OCI-LY7 (cell line): ENCODE measurements at regions not wholly inside any gene's neighbourhood (a gene's known extent, or its start where the extent isn't known, plus 50 kb on each side); places are given as distances from the start of the nearest gene placed in this dataset.

Experiments
- BruUV-seq: library from RNA; stranded (reverse); fragments of 400-500 nt; replicated peaks from 2 replicates; lab custom pipeline; 2021; lab: Mats Ljungman, UMichigan
- CTCF ChIA-PET: fragments of 300-600 bp; sonication (Branson Sonifier 250); formaldehyde crosslinking; loops from one replicate; lab custom pipeline; 2022; ENCODE audit warnings: antibody characterized with exemption; ENCODE audit not compliant: unreplicated experiment; lab: Charles Lee
- POLR2A ChIA-PET: fragments of 300-600 bp; sonication (Branson Sonifier 250); formaldehyde crosslinking; loops from one replicate; lab custom pipeline; 2022; ENCODE audit warnings: antibody characterized with exemption; lab: Charles Lee
- DNase-seq: peaks from one replicate; pipeline ENCODE4 v3.0.0-alpha.2; 2015; ENCODE audit warnings: low spot score
- H2AFZ ChIP-seq: fragments of 200-600 bp; sonication (generic), shearing (Covaris generic); 2 replicates; pipeline ENCODE4 v1.6.1; 2014; ENCODE audit warnings: mild to moderate bottlenecking, antibody characterized with exemption, low read length, moderate library complexity
- H3K27ac ChIP-seq: fragments of 200-600 bp; sonication (generic); 2 replicates; pipeline ENCODE4 v1.5.1; 2014; ENCODE audit warnings: mixed run types, low read depth, mild to moderate bottlenecking, moderate library complexity, low read length, inconsistent platforms; ENCODE audit not compliant: poor library complexity, severe bottlenecking
- H3K36me3 ChIP-seq: fragments of 200-600 bp; sonication (generic); 2 replicates; pipeline ENCODE4 v1.6.1; 2014; ENCODE audit warnings: mild to moderate bottlenecking, antibody characterized with exemption, low read length, moderate library complexity, mixed read lengths; ENCODE audit not compliant: insufficient read depth
- H3K4me1 ChIP-seq: fragments of 200-600 bp; sonication (generic); 2 replicates; pipeline ENCODE4 v1.5.1; 2014; ENCODE audit warnings: mild to moderate bottlenecking, low read length; ENCODE audit not compliant: insufficient read depth, poor library complexity, severe bottlenecking
- H3K4me2 ChIP-seq: fragments of 200-600 bp; sonication (generic); 2 replicates; pipeline ENCODE4 v1.6.1; 2014; ENCODE audit warnings: mild to moderate bottlenecking, low read length
- H3K4me3 ChIP-seq: fragments of 200-600 bp; sonication (generic); 2 replicates; pipeline ENCODE4 v1.5.1; 2014; ENCODE audit warnings: mild to moderate bottlenecking, low read depth, low read length; ENCODE audit not compliant: poor library complexity, severe bottlenecking
- H3K79me2 ChIP-seq: fragments of 200-600 bp; sonication (generic); 2 replicates; pipeline ENCODE4 v1.6.1; 2016; ENCODE audit warnings: low read depth, mild to moderate bottlenecking, low read length, moderate library complexity, mixed read lengths; ENCODE audit not compliant: insufficient read depth
- H3K9me2 ChIP-seq: fragments of 200-600 bp; sonication (generic); 2 replicates; pipeline ENCODE4 v1.6.1; 2016; ENCODE audit warnings: mild to moderate bottlenecking, low read length, mixed read lengths; ENCODE audit not compliant: insufficient read depth
- H3K9me3 ChIP-seq: fragments of 200-600 bp; sonication (generic); 2 replicates; pipeline ENCODE4 v1.6.1; 2014; ENCODE audit warnings: mild to moderate bottlenecking, mixed run types, low read length, mixed read lengths
- H4K20me1 ChIP-seq: fragments of 200-600 bp; sonication (generic); 2 replicates; pipeline ENCODE4 v1.6.1; 2014; ENCODE audit warnings: mild to moderate bottlenecking, antibody characterized with exemption, low read length, moderate library complexity, mixed read lengths; ENCODE audit not compliant: insufficient read depth
- EZH2phosphoT487 ChIP-seq: fragments of 200-600 bp; sonication (generic); IDR thresholded peaks from 2 replicates; pipeline ENCODE4 v1.6.1; 2018; ENCODE audit warnings: low read depth, borderline replicate concordance, mild to moderate bottlenecking, mixed run types, antibody characterized with exemption, low read length, moderate library complexity, mixed read lengths
- intact Hi-C: fragments of 100-400 bp; cut with micrococcal nuclease; formaldehyde crosslinking; loops from one replicate; pipeline ENCODE4 v1.10.0; 2022; ENCODE audit not compliant: unreplicated experiment
- TF ChIP-seq, protein P1 (sequence below): fragments of 200-600 bp; sonication (generic); conservative IDR thresholded peaks from 2 replicates; pipeline ENCODE4 v1.5.1; 2014; ENCODE audit warnings: mild to moderate bottlenecking, antibody characterized with exemption, low read length, moderate library complexity, mixed read lengths

- no peaks in the 10 kb centered on the region for H3K9me3 ChIP-seq
- no TSS peak for BruUV-seq
- no peak overlapping the region for H3K4me3 ChIP-seq
- H2AFZ ChIP-seq = no peak overlapping the region
- intact Hi-C loops = no loop called here
- no peak for DNase-seq
- POLR2A ChIA-PET = interaction anchor here (0.5 to 0.6 kb wide), 2 partner anchors 17 to 36 kb away, joined by 3 to 6 read pairs; no protein-coding TSS in a partner anchor
- no peaks in the 10 kb centered on the region for H4K20me1 ChIP-seq
- H3K9me2 ChIP-seq = no peaks in the 10 kb centered on the region
- H3K4me1 ChIP-seq = no peaks in the 10 kb centered on the region
- CTCF ChIA-PET = no interaction called here
- no peaks in the 10 kb centered on the region for H3K79me2 ChIP-seq
- H3K27ac ChIP-seq = no peak overlapping the region
- H3K4me2 ChIP-seq = no peak overlapping the region
- H3K36me3 ChIP-seq = no peaks in the 10 kb centered on the region
- TF ChIP-seq EZH2phosphoT487 = no peak
- TF ChIP-seq, protein P1, sequence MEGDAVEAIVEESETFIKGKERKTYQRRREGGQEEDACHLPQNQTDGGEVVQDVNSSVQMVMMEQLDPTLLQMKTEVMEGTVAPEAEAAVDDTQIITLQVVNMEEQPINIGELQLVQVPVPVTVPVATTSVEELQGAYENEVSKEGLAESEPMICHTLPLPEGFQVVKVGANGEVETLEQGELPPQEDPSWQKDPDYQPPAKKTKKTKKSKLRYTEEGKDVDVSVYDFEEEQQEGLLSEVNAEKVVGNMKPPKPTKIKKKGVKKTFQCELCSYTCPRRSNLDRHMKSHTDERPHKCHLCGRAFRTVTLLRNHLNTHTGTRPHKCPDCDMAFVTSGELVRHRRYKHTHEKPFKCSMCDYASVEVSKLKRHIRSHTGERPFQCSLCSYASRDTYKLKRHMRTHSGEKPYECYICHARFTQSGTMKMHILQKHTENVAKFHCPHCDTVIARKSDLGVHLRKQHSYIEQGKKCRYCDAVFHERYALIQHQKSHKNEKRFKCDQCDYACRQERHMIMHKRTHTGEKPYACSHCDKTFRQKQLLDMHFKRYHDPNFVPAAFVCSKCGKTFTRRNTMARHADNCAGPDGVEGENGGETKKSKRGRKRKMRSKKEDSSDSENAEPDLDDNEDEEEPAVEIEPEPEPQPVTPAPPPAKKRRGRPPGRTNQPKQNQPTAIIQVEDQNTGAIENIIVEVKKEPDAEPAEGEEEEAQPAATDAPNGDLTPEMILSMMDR = no peak
These were observed 248.3 kb downstream of the PHF14 start for GRCh38 chr7:11221984-11222383.

DNA sequence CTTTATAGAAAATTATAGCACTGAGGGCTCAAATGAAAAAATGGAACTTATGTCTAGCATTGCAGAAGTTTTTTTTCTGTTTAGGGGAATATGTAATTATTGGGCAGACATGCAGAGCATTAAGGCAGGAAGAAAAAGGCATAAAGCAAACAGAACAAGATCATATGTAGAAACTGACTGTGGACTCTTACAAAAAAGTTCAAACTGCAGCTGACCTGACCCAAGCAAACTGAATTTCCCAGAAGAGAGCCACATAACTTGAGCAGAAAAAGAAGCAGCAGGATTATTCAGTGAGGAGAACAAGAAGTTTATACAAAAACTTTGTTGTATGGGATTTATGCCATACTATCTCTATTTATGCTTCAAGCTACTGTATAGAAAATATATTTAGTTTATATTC, 250.9 kb downstream of the PHF14 start:
- H3K4me1 ChIP-seq = no peaks in the 10 kb centered on the region
- no peaks in the 10 kb centered on the region for H3K9me2 ChIP-seq
- no peak overlapping the region for H3K27ac ChIP-seq
- CTCF ChIA-PET = no interaction called here
- H2AFZ ChIP-seq = no peak overlapping the region
- no peaks in the 10 kb centered on the region for H3K79me2 ChIP-seq
- no peak for TF ChIP-seq EZH2phosphoT487
- TF ChIP-seq, protein P1 = no peak
- no peak overlapping the region for H3K4me3 ChIP-seq
- H3K9me3 ChIP-seq = no peaks in the 10 kb centered on the region
- no peaks in the 10 kb centered on the region for H4K20me1 ChIP-seq
- no peak for DNase-seq
- BruUV-seq = no TSS peak
- POLR2A ChIA-PET = interaction anchor here (0.7 kb wide), 1 partner anchor 381 kb away, joined by 3 read pairs; no protein-coding TSS in a partner anchor
- H3K36me3 ChIP-seq = no peaks in the 10 kb centered on the region
- intact Hi-C loops = no loop called here
- H3K4me2 ChIP-seq = no peak overlapping the region

- Histone ChIP-seq H2AFZ (no peak overlapping the region), H3K9me2 (no peaks in the 10 kb centered on the region), H3K9me3 (no peaks in the 10 kb centered on the region), H3K36me3 (no peaks in the 10 kb centered on the region), H3K79me2 (no peaks in the 10 kb centered on the region), H3K27ac (no peak overlapping the region), H3K4me2 (no peak overlapping the region), H4K20me1 (no peaks in the 10 kb centered on the region), H3K4me3 (no peak overlapping the region), H3K4me1 (no peaks in the 10 kb centered on the region)
- no peak for DNase-seq
- BruUV-seq = no TSS peak
- intact Hi-C loops = no loop called here
- TF ChIP-seq, protein P1 = no peak
- TF ChIP-seq EZH2phosphoT487 = no peak
- CTCF ChIA-PET = no interaction called here
- POLR2A ChIA-PET = interaction anchor here (0.8 kb wide), 1 partner anchor 27 kb away, joined by 3 read pairs; no protein-coding TSS in a partner anchor
These were observed 254.8 kb downstream of the PHF14 start for GRCh38 chr7:11228515-11228914.
